HL-60/S4 (cell line): ENCODE measurements at regions not wholly inside any gene's neighbourhood (a gene's known extent, or its start where the extent isn't known, plus 50 kb on each side); places are given as distances from the start of the nearest gene placed in this dataset.
"Not testable (repeated sequence)": the region's sequence is repeated elsewhere in the genome, so short reads cannot be mapped to it uniquely, and the experiment has no call there.

Experiments used
- in situ Hi-C: fragments of 300-500 bp; cut with MboI; formaldehyde crosslinking; loops from 2 replicates; pipeline ENCODE4 v1.14.3; 2022; ENCODE audit warnings: low sequenced_read_pairs

- in situ Hi-C loops, result no loop called here
These were observed 50.9 kb upstream of the PDE1A start for GRCh38 chr2:182477774-182478173.

GRCh38 chr2:182481676-182482075 is 54.8 kb upstream of the PDE1A start:
- in situ Hi-C loops, result no loop called here

- in situ Hi-C loops, result no loop called here
These were observed 55.7 kb upstream of the PDE1A start for GRCh38 chr2:182482511-182482910.

- in situ Hi-C loops, result no loop called here
These were observed 69.8 kb upstream of the PDE1A start for GRCh38 chr2:182496596-182496995.

DNA sequence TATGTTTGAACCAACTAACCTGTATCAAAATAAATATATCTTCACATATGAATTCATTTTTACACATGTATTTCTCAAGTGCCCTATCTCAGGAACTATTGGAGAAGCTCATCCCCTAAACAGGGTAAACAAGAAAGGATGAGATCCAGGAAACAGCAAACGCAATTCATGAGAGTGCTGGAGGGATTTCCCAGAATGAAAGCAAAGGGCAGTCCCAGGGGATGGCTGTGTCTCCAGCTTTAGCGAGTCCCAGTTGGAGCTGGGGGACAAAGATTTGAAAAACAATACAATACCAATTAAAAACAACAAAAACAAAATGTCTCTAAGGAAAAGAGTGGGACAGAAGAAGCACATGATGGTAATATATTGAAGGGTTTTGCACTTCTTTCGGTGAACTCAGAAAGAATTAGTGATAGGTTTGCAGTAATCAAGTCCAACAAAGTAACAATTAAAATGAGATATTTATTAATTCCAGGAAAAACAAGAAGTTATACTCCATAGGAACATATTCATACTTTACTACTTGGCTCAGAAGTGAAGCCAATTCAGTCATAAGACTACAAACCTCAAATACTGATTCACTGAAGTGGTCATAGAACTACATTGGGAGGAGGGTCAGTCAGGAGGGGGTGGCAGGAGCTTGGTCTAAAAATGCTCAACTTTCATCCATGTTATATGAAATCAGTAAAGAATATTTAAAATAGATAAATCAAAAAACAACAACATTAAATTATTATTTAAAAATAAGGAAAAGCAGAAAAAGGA is 73.1 kb upstream of the PDE1A start:
- in situ Hi-C loops, result no loop called here

DNA sequence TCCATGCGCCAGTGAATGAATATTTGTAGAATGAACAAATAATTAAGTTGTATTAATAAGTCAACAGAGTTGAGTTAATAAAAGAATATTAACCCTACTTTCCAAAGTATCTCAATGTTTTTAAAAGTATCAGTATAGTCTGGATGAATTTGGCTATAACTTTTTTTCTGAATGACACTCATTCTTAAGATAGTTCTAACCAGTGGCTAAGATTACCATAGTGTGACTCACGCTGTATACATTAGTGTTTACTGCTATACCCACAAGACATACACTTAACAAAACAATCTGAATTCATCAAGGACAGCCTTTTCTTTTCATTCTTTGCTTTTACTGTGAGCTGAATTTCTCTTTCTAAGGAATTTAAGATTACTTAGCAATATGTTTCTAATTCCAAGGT is 77.0 kb upstream of the PDE1A start:
- in situ Hi-C loops, result no loop called here

DNA sequence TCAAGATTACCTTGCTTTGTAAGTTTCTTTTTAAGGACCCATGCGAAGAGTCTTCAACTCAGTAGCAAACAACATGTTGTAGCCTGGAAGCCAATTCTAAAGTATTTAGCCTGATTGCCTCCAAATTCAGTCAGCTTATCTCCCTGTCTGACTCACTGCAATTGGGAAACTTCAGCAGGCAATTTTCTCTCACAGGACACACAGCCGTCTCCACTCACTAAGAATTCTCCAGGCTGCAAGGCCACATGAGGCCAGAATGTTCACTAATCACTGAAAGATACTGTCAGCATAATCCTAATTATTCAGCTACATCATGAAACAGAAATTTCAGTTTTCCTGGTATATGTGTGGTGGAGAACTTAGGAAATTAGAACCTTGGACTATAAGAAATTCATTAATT is 78.1 kb upstream of the PDE1A start:
- in situ Hi-C loops, result no loop called here

DNA sequence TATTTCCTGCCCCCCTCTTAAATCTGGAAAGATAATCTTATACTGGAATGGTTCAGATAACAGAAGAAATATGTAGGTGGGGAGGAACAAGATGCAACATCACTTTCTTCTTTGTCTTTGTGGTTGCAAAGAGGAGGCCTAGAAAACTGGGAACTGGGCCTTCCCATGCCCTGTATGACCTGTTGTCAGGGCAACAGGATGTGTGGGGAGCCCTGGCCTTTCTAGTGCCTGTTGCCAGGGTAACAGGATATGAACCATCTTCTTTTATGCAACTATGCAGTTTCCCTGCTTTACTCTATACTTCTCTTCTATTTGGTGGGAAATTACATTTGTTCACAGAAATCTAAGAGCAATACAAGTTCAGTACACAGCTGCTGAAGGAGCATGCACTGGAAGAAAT is 79.8 kb upstream of the PDE1A start:
- in situ Hi-C loops, result no loop called here

DNA sequence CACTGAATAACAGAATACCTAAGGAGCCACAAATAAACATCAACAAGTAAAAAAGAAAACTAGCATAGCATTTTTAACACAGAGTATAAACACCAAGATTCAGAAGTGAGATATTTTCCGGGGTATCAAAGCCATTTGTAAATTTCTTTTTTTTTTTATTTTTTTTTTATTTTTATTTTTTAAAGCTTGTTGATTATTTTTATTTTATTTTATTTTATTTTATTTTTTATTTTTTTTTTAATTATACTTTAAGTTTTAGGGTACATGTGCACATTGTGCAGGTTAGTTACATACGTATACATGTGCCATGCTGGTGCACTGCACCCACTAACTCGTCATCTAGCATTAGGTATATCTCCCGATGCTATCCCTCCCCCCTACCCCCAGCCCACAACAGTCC is 81.7 kb upstream of the PDE1A start:
- in situ Hi-C loops, result not testable (repeated sequence)

- in situ Hi-C loops, result no loop called here
These were observed 82.4 kb upstream of the PDE1A start for GRCh38 chr2:182509216-182509615.

- in situ Hi-C loops, result no loop called here
These were observed 94.9 kb upstream of the PDE1A start for GRCh38 chr2:182521453-182522404.

DNA sequence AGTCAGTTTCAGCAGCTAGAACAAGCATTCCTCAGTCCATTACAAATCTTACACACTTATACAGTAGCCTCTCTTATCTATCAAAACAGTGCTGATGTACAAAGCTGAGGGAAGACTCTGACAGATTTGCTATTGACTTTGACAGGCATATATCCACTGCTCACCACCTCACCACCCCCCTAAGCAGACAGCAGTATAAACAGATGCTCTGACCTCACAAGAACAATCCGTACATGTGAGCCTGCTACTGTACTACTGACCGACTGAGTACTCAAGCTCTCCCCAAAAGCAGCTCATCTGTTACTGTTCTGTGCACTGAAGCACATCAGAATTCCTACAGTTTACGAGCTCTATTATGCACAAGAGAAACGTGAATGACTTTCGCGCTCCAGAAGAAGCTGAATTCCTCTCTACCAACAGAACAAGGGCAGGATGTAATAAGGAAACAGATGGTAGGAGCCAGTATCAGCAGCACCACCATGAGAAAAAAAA is 95.6 kb upstream of the PDE1A start:
- in situ Hi-C loops, result no loop called here

DNA sequence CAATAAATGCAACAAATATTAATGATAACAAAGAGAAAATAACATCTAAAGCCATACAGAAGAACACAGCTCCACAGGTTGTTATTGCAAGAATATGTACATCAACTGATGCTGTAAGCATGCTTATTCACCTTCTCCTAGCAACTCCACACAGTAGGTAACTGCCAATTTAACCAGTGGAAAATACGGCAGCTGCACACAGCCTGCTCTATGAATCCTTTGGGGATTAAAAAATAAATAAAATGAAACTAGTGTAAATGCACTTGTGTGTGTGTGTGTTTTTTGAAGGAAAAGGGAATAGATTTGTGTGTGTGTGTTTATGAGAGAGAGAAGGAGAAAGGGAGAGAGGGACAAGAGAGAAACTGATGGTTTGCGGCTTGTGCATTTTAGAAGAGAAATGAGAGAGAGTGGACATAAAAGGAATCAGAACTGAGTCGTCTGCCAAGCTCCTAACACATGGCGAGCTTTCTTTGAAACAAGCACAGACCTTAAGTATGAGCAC is 96.2 kb upstream of the PDE1A start:
- in situ Hi-C loops, result no loop called here

GRCh38 chr2:182530636-182531035 is 103.8 kb upstream of the PDE1A start:
- in situ Hi-C loops, result no loop called here

GRCh38 chr2:182540252-182540651 is 113.4 kb upstream of the PDE1A start:
- in situ Hi-C loops, result no loop called here

DNA sequence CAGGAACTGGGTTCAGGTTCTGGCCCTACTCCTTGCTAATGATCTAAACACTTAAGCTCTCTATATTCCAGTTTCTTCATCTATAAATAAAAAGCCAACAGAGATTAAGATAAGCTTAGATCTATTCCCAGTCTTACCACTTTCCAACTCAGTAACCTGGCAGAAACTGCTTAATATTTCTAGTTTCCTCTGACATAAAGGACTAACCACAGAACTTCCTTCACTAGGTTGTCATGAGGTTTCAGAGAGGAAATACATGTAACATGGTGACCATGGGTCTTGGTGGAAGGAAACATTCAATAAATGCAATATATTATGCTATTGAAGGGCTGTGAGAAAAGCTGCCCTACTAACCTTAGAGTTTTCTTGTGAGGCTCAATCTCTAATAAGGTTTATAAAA is 114.4 kb upstream of the PDE1A start:
- in situ Hi-C loops, result no loop called here

DNA sequence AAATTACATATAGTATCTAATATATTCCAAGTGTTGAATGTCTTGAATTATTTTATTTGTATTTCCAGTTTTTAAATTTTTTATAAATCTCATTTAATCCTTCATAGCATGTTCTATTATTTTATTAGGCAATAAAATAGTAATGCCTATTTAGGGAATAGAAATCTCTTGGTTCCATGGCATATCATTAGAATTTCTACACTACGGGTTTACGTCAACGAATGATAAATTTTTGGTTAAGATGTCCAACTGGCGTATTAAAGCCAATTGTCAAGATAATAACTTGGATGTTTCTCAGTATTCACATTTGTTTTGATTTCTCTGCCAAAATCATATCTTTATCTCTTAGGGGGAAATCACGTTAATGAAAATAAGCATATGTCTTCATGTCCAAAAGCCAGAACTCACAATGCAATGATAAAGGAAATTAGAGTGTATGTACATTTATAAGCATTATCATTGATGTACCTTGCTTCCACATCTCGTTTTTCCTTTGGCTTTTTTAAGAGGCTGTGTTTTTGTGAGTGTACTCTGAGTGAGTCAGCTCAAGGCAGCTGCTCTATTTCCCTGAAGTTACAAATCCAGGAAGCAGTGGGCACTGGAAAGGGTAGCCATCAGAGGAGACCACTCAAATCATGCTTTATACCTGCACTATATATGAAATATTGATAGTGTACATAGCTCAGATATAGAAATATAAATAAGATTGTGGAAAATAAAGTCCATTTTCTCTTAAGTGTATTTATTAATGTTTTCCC is 115.8 kb upstream of the PDE1A start:
- in situ Hi-C loops, result no loop called here

DNA sequence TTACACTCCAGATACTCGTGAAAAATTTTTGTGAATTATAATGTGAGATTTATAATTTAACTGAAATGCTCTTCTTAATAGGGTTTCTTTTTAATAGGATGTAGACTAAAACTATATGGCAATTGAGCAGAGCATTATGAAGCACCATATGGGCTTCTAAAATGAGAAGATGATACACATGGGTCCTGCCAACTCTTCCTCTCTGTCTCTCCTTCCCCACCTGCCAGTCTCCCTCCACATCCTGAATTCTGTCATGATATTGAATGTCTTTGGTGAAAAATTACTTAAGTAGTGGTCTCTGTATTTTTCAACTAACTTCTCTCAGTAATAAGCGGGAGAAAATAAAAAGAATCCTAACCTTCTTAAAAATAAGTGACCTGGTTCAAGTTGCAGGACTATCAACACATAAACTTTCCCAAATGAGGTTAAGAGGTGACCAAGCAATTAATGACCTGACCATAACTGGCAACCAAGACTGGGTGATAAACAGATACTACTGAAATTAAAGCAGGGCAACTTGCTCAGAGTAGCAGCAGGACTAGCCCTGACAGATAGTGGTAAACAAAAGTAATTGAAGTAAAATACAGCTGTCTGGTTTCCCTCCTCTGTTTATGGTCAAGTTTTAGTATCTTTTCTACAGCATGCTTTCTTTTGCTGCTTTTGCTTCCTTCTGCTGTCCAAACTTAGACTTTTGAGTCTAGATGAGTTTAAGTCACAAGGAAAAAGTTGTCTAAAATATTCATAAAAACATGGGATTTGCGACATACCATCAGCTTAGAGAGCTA is 117.1 kb upstream of the PDE1A start:
- in situ Hi-C loops, result no loop called here

DNA sequence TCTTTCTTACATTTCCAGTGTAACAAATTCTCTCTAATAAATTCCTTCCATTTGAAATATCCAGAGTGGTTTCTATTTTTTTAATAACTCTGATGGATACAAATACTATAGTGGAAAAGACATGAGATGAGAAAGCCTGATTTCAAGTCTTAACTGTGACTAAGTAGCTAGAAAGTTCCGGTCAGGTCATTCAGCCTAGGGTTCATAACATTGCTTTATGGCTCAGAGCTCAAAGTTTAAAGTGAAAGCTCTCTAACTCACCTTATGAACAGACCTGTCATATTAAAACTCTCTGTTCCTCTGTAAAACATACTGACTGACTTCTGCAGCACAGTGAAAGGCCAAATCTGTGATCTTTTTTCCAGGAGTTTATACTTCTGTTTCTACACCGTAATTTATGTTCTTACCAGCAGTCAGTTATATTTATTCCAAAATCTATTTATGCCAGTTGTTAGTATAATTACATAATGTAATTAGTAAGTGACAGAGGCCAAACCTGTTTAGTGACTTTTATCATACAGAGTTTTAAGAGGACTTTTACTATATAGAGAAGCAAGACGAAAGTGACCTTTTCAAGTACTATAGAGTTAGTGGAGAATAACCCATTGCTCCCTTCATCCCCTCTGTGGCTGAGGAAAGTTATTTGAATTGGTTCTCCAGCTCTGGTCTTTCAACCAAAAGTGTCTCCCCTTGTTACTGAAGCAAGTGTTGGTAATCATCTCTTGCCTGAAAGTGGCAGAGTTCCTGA is 118.8 kb upstream of the PDE1A start:
- in situ Hi-C loops, result no loop called here
